Endothelial cell of umbilical vein (primary cell): ENCODE measurements at regions not wholly inside any gene's neighbourhood (a gene's known extent, or its start where the extent isn't known, plus 50 kb on each side); places are given as distances from the start of the nearest gene placed in this dataset.

Experiments
- BruUV-seq: library from RNA; stranded (reverse); fragments of 400-500 nt; replicated peaks from 2 replicates; lab custom pipeline; 2021; lab: Mats Ljungman, UMichigan
- CTCF ChIA-PET: fragments of 300-600, 350-600 bp; sonication (Branson Sonifier 250); formaldehyde crosslinking; loops from one replicate; lab custom pipeline; 2021; ENCODE audit warnings: antibody characterized with exemption, inconsistent platforms; lab: Charles Lee
- POLR2A ChIA-PET: fragments of 300-600, 350-600 bp; sonication (Branson Sonifier 250); formaldehyde crosslinking; loops from one replicate; lab custom pipeline; 2021; ENCODE audit warnings: antibody characterized with exemption, inconsistent platforms; lab: Charles Lee
- DNase-seq: peaks from one replicate; pipeline ENCODE4 v3.0.0-alpha.2; 2011; ENCODE audit warnings: low read depth, low spot score
- FAIRE-seq: peaks from 2 replicates; lab custom pipeline; 2011; peaks lifted over from hg19 to GRCh38; lab: Jason Lieb, UNC
- H2AFZ ChIP-seq: 2 replicates; pipeline ENCODE4 v1.6.0; 2012; ENCODE audit warnings: low read depth, low read length, control low read depth, inconsistent platforms
- H3K27ac ChIP-seq: 2 replicates; pipeline ENCODE4 v1.5.1; 2011; ENCODE audit warnings: low read depth, mild to moderate bottlenecking, control low read depth, low read length, moderate library complexity; ENCODE audit not compliant: insufficient read depth
- H3K27me3 ChIP-seq, 2 experiments: 2 replicates each; pipeline versions ENCODE4 v1.6.0 to v1.6.1; 2011; ENCODE audit warnings: low read length in 2 of 2, mixed read lengths in 1 of 2; ENCODE audit not compliant: control insufficient read depth in 2 of 2, insufficient read depth in 2 of 2
- H3K36me3 ChIP-seq, 2 experiments: 2 replicates in 1 of 2; 3 replicates in 1 of 2; pipeline ENCODE4 v1.5.1; 2011; ENCODE audit warnings: low read length in 2 of 2, mild to moderate bottlenecking in 1 of 2, moderate library complexity in 1 of 2; ENCODE audit not compliant: control insufficient read depth in 2 of 2, insufficient read depth in 2 of 2; ENCODE audit errors: extremely low read depth in 1 of 2
- H3K4me1 ChIP-seq: 3 replicates; pipeline ENCODE4 v1.5.1; 2011; ENCODE audit warnings: mild to moderate bottlenecking, low read length; ENCODE audit not compliant: control insufficient read depth, insufficient read depth; ENCODE audit errors: extremely low read depth
- H3K4me2 ChIP-seq: 2 replicates; pipeline ENCODE4 v1.6.1; 2011; ENCODE audit warnings: low read length, control low read depth, mixed read lengths; ENCODE audit not compliant: insufficient read depth
- H3K4me3 ChIP-seq, 3 experiments: fragments of 200-600 bp in 1 of 3; sonication (generic), shearing (Covaris generic) in 1 of 3; replicated peaks in 1 of 3; 2 replicates each; pipeline ENCODE4 v1.5.1; 2011 to 2016; ENCODE audit warnings: control low read depth in 3 of 3, low read length in 3 of 3, mild to moderate bottlenecking in 2 of 3, inconsistent platforms in 1 of 3, low read depth in 1 of 3, moderate library complexity in 1 of 3; ENCODE audit not compliant: insufficient read depth in 1 of 3
- H3K79me2 ChIP-seq: 2 replicates; pipeline ENCODE4 v1.6.0; 2012; ENCODE audit warnings: low read length, inconsistent platforms; ENCODE audit not compliant: control insufficient read depth, insufficient read depth
- H3K9ac ChIP-seq: replicated peaks from 2 replicates; pipeline ENCODE3; 2011; ENCODE audit warnings: low read length, control low read depth; ENCODE audit not compliant: insufficient read depth; ENCODE audit errors: extremely low read depth
- H3K9me1 ChIP-seq: replicated peaks from 3 replicates; pipeline ENCODE4 v1.6.0; 2011; ENCODE audit warnings: mild to moderate bottlenecking, low read length; ENCODE audit not compliant: control insufficient read depth, insufficient read depth; ENCODE audit errors: extremely low read depth
- H3K9me3 ChIP-seq: replicated peaks from 2 replicates; pipeline ENCODE4 v1.5.1; 2012; ENCODE audit warnings: low read length, inconsistent platforms; ENCODE audit not compliant: control insufficient read depth, insufficient read depth
- H4K20me1 ChIP-seq: replicated peaks from 2 replicates; pipeline ENCODE3; 2011; ENCODE audit warnings: mild to moderate bottlenecking, low read length; ENCODE audit not compliant: control insufficient read depth, insufficient read depth; ENCODE audit errors: extremely low read depth
- EZH2 ChIP-seq: IDR thresholded peaks from 2 replicates; pipeline ENCODE4 v1.6.1; 2012; ENCODE audit warnings: borderline replicate concordance, low read depth, mild to moderate bottlenecking, moderate library complexity, low read length, inconsistent platforms; ENCODE audit not compliant: severe bottlenecking
- FOS ChIP-seq: IDR thresholded peaks from 2 replicates; pipeline ENCODE4 v1.6.1; 2011; ENCODE audit warnings: mild to moderate bottlenecking, low read length, moderate library complexity, borderline replicate concordance; ENCODE audit not compliant: insufficient read depth
- GATA2 ChIP-seq: IDR thresholded peaks from 2 replicates; pipeline ENCODE4 v1.7.0; 2011; ENCODE audit warnings: low read depth, mild to moderate bottlenecking, moderate library complexity, mixed read lengths, low read length; ENCODE audit not compliant: insufficient read length, insufficient read depth
- JUN ChIP-seq: IDR thresholded peaks from 2 replicates; pipeline ENCODE4 v1.6.1; 2011; ENCODE audit warnings: borderline replicate concordance, low read depth; ENCODE audit not compliant: insufficient read length, insufficient read depth
- MYC ChIP-seq: IDR thresholded peaks from one replicate; pipeline ENCODE4 v1.6.1; 2011; ENCODE audit warnings: mild to moderate bottlenecking, low read depth, low read length
- POLR2A ChIP-seq: IDR thresholded peaks from 2 replicates; pipeline ENCODE4 v1.6.1; 2012; ENCODE audit warnings: low read depth, mild to moderate bottlenecking, control low read depth, low read length
- POLR2AphosphoS5 ChIP-seq: IDR thresholded peaks from 2 replicates; pipeline ENCODE4 v1.6.1; 2012; ENCODE audit warnings: low read depth, mild to moderate bottlenecking, control low read depth, low read length, moderate library complexity; ENCODE audit not compliant: insufficient read depth
- dilution Hi-C: fragments of 300-500 bp; cut with MboI; formaldehyde crosslinking; loops from one replicate; pipeline ENCODE4 v1.15.0; 2019; ENCODE audit warnings: low sequenced_read_pairs; ENCODE audit not compliant: extremely low pct_ligation_motif_present
- intact Hi-C: fragments of 100-400 bp; cut with micrococcal nuclease; formaldehyde crosslinking; loops from one replicate; pipeline ENCODE4 v1.10.0; 2022
- TF ChIP-seq, protein P1 (sequence below), 2 donors: IDR thresholded peaks; 1 replicate in 1 of 2; 2 replicates in 1 of 2; pipeline ENCODE4 v1.5.1; 2011; ENCODE audit warnings: low read length in 2 of 2, mild to moderate bottlenecking in 2 of 2, moderate library complexity in 2 of 2, control low read depth in 1 of 2, inconsistent platforms in 1 of 2, low read depth in 1 of 2; ENCODE audit not compliant: insufficient read depth in 1 of 2; ENCODE audit errors: extremely low read depth in 1 of 2
- TF ChIP-seq, protein P2 (sequence below): IDR thresholded peaks from 2 replicates; pipeline ENCODE4 v1.6.1; 2011; ENCODE audit not compliant: insufficient read depth, insufficient read length

DNA sequence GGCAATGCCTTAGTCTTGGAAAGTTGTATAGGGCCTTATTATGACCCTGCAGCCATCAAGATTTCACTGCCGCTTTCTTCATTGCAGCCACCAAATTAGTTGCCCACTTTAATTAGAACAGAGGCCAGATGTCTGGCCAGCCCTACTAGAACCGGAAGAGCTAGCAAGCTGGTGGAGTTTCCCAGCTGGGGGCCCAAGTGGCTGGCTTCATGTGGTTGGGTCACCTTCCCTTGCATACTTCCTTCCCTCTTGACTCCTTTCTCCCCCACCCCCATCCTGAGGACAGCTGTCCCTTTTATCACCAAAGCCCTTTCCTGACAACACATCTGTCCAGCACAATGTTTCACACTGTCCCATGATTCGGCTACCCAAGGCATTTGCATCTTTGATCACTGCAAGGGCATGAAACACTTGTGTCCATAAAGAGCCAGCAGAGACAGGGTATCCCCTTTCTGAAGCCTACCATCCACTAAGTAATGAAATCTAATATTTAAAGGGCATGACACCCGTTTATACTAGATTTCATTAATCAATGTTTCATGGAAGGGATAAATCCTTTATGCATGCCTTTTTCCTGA, 187.2 kb downstream of the BCL11A start:
- Histone ChIP-seq H3K27me3 (no peaks in the 10 kb centered on the region), H3K4me1 (no peaks in the 10 kb centered on the region), H3K9me3 (peaks cover 3% of the 10 kb centered on the region), H3K4me2 (no peak overlapping the region), H3K9me1 (no peaks in the 10 kb centered on the region), H3K9ac (no peak overlapping the region), H3K4me3 (no peak overlapping the region), H2AFZ (no peak overlapping the region), H4K20me1 (no peaks in the 10 kb centered on the region), H3K36me3 (no peaks in the 10 kb centered on the region), H3K79me2 (no peaks in the 10 kb centered on the region), H3K27ac (no peak overlapping the region)
- FAIRE-seq (no peak), DNase-seq (no peak)
- BruUV-seq = no TSS peak
- intact Hi-C loops (no loop called here), dilution Hi-C loops (no loop called here)
- TF ChIP-seq, protein P1, sequence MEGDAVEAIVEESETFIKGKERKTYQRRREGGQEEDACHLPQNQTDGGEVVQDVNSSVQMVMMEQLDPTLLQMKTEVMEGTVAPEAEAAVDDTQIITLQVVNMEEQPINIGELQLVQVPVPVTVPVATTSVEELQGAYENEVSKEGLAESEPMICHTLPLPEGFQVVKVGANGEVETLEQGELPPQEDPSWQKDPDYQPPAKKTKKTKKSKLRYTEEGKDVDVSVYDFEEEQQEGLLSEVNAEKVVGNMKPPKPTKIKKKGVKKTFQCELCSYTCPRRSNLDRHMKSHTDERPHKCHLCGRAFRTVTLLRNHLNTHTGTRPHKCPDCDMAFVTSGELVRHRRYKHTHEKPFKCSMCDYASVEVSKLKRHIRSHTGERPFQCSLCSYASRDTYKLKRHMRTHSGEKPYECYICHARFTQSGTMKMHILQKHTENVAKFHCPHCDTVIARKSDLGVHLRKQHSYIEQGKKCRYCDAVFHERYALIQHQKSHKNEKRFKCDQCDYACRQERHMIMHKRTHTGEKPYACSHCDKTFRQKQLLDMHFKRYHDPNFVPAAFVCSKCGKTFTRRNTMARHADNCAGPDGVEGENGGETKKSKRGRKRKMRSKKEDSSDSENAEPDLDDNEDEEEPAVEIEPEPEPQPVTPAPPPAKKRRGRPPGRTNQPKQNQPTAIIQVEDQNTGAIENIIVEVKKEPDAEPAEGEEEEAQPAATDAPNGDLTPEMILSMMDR (IDR thresholded peaks at IDR 0.05; ENCODE audit: extremely low read depth in 1 of 2, insufficient read depth in 1 of 2, low read depth in 1 of 2, low read length in 2 of 2) = no peak
- CTCF ChIA-PET = no interaction called here
- POLR2A ChIA-PET = no interaction called here

DNA sequence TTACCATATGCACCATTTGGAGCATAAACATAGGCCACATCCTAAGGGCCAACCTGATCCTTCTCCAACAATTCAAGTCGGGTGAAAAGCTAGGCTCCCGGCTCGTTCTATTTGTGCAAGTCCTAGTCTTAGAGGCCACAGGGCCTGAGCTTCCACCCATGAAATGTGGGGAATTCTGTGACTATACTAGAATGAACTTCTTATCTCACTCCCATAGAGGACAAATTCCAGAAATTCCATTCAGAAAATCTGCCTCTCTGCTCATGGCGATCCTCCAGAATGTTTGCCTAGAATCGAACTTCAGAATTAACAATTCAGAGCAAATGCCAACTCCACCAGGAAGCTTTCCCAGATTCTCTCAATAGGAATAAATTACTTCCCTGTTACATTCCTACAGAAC, 187.9 kb downstream of the BCL11A start:
- ChIA-PET CTCF (no interaction called here), POLR2A (no interaction called here)
- Histone ChIP-seq H3K9ac (no peak overlapping the region), H3K4me1 (no peaks in the 10 kb centered on the region), H3K36me3 (no peaks in the 10 kb centered on the region), H4K20me1 (no peaks in the 10 kb centered on the region), H3K9me3 (peaks cover 3% of the 10 kb centered on the region), H3K27me3 (no peaks in the 10 kb centered on the region), H3K27ac (no peak overlapping the region), H2AFZ (no peak overlapping the region), H3K79me2 (no peaks in the 10 kb centered on the region), H3K4me3 (no peak overlapping the region), H3K4me2 (no peak overlapping the region), H3K9me1 (no peaks in the 10 kb centered on the region)
- no TSS peak for BruUV-seq
- intact Hi-C loops (no loop called here), dilution Hi-C loops (no loop called here)
- DNase-seq (no peak), FAIRE-seq (no peak)
- TF ChIP-seq GATA2 = no peak
- TF ChIP-seq, protein P1 (IDR thresholded peaks at IDR 0.05; ENCODE audit: extremely low read depth in 1 of 2, insufficient read depth in 1 of 2, low read depth in 1 of 2, low read length in 2 of 2) = no peak
- no peak for TF ChIP-seq JUN
- no peak for TF ChIP-seq EZH2
- no peak for TF ChIP-seq POLR2AphosphoS5
- no peak for TF ChIP-seq MYC
- TF ChIP-seq POLR2A = no peak
- TF ChIP-seq, protein P2, sequence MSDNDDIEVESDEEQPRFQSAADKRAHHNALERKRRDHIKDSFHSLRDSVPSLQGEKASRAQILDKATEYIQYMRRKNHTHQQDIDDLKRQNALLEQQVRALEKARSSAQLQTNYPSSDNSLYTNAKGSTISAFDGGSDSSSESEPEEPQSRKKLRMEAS = no peak
- TF ChIP-seq FOS = no peak
